Epithelial cell of esophagus (primary cell): ENCODE measurements at regions not wholly inside any gene's neighbourhood (a gene's known extent, or its start where the extent isn't known, plus 50 kb on each side); places are given as distances from the start of the nearest gene placed in this dataset.

ENCODE experiments used
- DNase-seq: peaks from one replicate; pipeline ENCODE4 v3.0.0; 2010; ENCODE audit warnings: low read depth
- H3K4me3 ChIP-seq: 2 replicates; pipeline ENCODE4 v1.5.1; 2011; ENCODE audit warnings: mild to moderate bottlenecking, low read length, control low read depth
- CTCF ChIP-seq: IDR thresholded peaks from 2 replicates; pipeline ENCODE4 v1.5.1; 2011; ENCODE audit warnings: low read depth, mild to moderate bottlenecking, low read length, control low read depth, inconsistent platforms; ENCODE audit not compliant: insufficient read depth; ENCODE audit errors: missing control alignments

- DNase-seq = no peak
- no peak for TF ChIP-seq CTCF
- H3K4me3 ChIP-seq = no peak overlapping the region
These were observed 773.5 kb downstream of the XPNPEP1 start for GRCh38 chr10:109149666-109150350.

DNA sequence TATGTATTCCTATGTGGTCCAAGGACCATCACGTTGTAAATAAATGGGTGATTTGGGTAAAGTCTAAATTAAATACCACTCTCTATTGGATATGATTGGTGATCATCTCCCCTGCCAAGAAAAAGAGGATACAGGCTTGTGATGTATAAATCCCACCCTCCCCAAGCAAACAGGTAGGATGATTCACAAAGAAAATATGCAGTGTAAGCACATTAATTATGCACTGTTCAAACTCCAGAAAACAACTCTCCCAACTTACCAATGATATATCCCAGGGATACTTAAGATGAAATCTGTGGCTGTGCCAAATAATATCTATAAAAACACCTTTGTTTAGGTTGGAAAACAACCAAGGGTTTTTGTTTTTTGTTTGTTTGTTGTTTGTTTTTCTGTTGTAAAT is 795.9 kb downstream of the XPNPEP1 start:
- H3K4me3 ChIP-seq = no peak overlapping the region
- no peak for DNase-seq
- no peak for TF ChIP-seq CTCF

- no peak overlapping the region for H3K4me3 ChIP-seq
These were observed 796.8 kb downstream of the XPNPEP1 start for GRCh38 chr10:109126541-109126940.

DNA sequence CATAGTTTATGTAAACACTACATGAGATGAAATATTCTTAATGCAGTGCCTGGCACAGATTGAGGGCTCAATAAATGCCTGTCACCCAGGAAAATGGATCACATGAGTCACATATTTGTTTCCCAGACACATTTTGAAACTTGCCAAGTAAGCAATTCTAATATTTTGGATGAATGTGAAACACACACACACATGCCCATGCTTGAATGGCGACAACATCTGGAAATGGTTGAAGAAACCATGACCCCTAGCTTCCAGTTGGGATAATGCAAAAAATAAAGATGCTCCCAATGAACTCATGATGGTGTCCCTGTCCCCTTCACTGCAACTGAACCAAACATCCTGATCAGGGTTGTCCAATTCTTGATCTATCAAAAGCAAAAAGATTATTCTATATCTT is 797.3 kb downstream of the XPNPEP1 start:
- TF ChIP-seq CTCF = no peak
- H3K4me3 ChIP-seq = no peak overlapping the region
- no peak for DNase-seq

More at GRCh38 chr10:109126541-109126940, 796.8 kb downstream of the XPNPEP1 start:
- no peak for DNase-seq
- no peak for TF ChIP-seq CTCF

GRCh38 chr10:109115179-109115578 is 808.1 kb downstream of the XPNPEP1 start:
- DNase-seq = no peak
- no peak for TF ChIP-seq CTCF
- H3K4me3 ChIP-seq = no peak overlapping the region

- TF ChIP-seq CTCF = no peak
- no peak for DNase-seq
- H3K4me3 ChIP-seq = no peak overlapping the region
These were observed 808.7 kb downstream of the XPNPEP1 start for GRCh38 chr10:109114579-109114978.

- DNase-seq = no peak
- no peak overlapping the region for H3K4me3 ChIP-seq
- TF ChIP-seq CTCF = no peak
These were observed 816.7 kb downstream of the XPNPEP1 start for GRCh38 chr10:109106604-109107003.
